HG03175 (cell line): ENCODE measurements at regions not wholly inside any gene's neighbourhood (a gene's known extent, or its start where the extent isn't known, plus 50 kb on each side); places are given as distances from the start of the nearest gene placed in this dataset.
"Not testable (repeated sequence)": the region's sequence is repeated elsewhere in the genome, so short reads cannot be mapped to it uniquely, and the experiment has no call there.

Source experiments
- ATAC-seq: cut with Tn5 transposase; IDR thresholded peaks from one replicate; pipeline ENCODE4 v1.9.1; 2021; ENCODE audit warnings: mild to moderate bottlenecking, moderate library complexity; ENCODE audit not compliant: unreplicated experiment

- no peak for ATAC-seq
These were observed 100.9 kb upstream of the CHST15 start for GRCh38 chr10:124194199-124194824.

- no peak for ATAC-seq
These were observed 99.9 kb upstream of the CHST15 start for GRCh38 chr10:124193309-124193696.

GRCh38 chr10:124192664-124193308 lies 99.4 kb upstream of the CHST15 start:
- ATAC-seq, result not testable (repeated sequence)

- ATAC-seq, result not testable (repeated sequence)
These were observed 97.1 kb upstream of the CHST15 start for GRCh38 chr10:124190476-124190875.

GRCh38 chr10:124186956-124187355 lies 93.6 kb upstream of the CHST15 start:
- ATAC-seq, result no peak

GRCh38 chr10:124185084-124185483 lies 91.7 kb upstream of the CHST15 start:
- no peak for ATAC-seq

GRCh38 chr10:124184208-124184830 lies 90.9 kb upstream of the CHST15 start:
- ATAC-seq, result no peak

GRCh38 chr10:124183617-124184016 lies 90.2 kb upstream of the CHST15 start:
- ATAC-seq, result no peak

- ATAC-seq, result no peak
These were observed 88.7 kb upstream of the CHST15 start for GRCh38 chr10:124182088-124182541.

- no peak for ATAC-seq
These were observed 88.3 kb upstream of the CHST15 start for GRCh38 chr10:124181656-124182055.

- no peak for ATAC-seq
These were observed 87.7 kb upstream of the CHST15 start for GRCh38 chr10:124180947-124181549.

- no peak for ATAC-seq
These were observed 86.8 kb upstream of the CHST15 start for GRCh38 chr10:124180044-124180745.

- no peak for ATAC-seq
These were observed 86.1 kb upstream of the CHST15 start for GRCh38 chr10:124179308-124180043.

GRCh38 chr10:124177180-124177518 lies 83.8 kb upstream of the CHST15 start:
- ATAC-seq, result no peak

- ATAC-seq, result no peak
These were observed 83.2 kb upstream of the CHST15 start for GRCh38 chr10:124176349-124177179.

- no peak for ATAC-seq
These were observed 82.4 kb upstream of the CHST15 start for GRCh38 chr10:124175701-124176348.

- ATAC-seq, result no peak
These were observed 81.6 kb upstream of the CHST15 start for GRCh38 chr10:124174673-124175645.

GRCh38 chr10:124174071-124174566 lies 80.7 kb upstream of the CHST15 start:
- no peak for ATAC-seq
